GM21717 (cell line): ENCODE measurements at regions not wholly inside any gene's neighbourhood (a gene's known extent, or its start where the extent isn't known, plus 50 kb on each side); places are given as distances from the start of the nearest gene placed in this dataset.
"Not testable (repeated sequence)": the region's sequence is repeated elsewhere in the genome, so short reads cannot be mapped to it uniquely, and the experiment has no call there.

ENCODE experiments used
- ATAC-seq: cut with Tn5 transposase; IDR thresholded peaks from one replicate; pipeline ENCODE4 v1.9.1; 2021; ENCODE audit warnings: mild to moderate bottlenecking, moderate library complexity; ENCODE audit not compliant: unreplicated experiment

GRCh38 chr6:134420614-134421181 lies 102.8 kb upstream of the SGK1 start:
- no peak for ATAC-seq

DNA sequence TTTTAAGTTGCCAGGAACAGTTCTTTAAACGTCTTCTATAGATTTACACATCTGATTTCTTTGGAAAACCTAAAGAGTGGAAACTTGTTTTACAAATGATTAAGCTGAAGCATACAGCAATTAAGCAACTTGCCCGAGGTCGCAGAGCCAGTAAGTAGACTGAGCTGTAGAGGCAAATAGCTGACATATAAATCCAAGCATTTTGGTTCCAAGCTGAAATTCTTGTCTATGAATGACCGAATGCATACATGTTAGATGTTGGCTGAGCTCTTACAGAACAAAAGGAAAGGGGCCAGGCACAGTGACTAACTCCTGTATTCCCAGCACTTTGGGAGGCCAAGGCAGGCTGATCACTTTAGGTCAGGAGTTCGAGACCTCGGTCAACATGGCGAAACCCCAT lies 101.8 kb upstream of the SGK1 start:
- no peak for ATAC-seq

- no peak for ATAC-seq
Observed at GRCh38 chr6:134416418-134417154, 98.7 kb upstream of the SGK1 start.

DNA sequence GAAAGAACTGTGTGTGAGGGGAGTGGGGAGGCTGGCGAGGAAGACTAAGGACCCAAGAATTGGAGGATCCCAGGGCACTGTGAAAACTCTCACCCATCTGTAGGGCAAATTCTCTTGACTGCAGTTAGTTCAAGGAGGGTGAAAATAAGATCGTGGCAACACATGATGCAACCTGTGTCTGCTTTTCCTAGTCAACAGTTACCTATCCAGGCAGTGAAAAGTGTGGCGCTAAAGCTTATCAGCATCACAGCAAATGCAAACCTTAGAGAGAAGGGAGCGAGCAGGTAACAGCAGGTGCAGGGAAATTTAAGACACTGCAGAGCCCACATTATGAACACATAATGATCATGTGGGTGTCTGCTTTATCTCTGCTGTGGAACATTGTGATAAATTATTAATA lies 97.7 kb upstream of the SGK1 start:
- ATAC-seq: no peak

- no peak for ATAC-seq
Observed at GRCh38 chr6:134415194-134415593, 97.3 kb upstream of the SGK1 start.

- ATAC-seq: no peak
Observed at GRCh38 chr6:134414793-134415192, 96.9 kb upstream of the SGK1 start.

- no peak for ATAC-seq
Observed at GRCh38 chr6:134413241-134413643, 95.3 kb upstream of the SGK1 start.

DNA sequence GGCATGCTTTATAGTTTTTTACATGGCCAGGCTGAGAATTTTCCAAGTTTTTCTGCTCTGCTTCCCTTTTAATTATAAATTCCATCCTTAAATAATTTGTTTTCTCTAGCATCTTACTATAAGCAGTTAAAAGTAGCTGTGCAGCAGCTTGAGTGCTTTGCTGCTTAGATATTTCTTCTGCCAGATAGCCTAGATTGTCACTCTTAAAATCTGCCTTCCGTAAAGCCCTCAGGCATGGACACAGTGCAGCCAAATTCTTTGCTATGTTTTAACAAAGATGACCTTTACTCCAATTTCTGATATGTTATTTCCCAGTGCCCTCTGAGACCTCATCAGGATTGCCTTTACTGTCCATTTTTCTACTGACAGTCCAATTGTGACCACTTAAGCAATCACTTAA lies 92.6 kb upstream of the SGK1 start:
- no peak for ATAC-seq

- no peak for ATAC-seq
Observed at GRCh38 chr6:134407791-134408190, 89.9 kb upstream of the SGK1 start.

DNA sequence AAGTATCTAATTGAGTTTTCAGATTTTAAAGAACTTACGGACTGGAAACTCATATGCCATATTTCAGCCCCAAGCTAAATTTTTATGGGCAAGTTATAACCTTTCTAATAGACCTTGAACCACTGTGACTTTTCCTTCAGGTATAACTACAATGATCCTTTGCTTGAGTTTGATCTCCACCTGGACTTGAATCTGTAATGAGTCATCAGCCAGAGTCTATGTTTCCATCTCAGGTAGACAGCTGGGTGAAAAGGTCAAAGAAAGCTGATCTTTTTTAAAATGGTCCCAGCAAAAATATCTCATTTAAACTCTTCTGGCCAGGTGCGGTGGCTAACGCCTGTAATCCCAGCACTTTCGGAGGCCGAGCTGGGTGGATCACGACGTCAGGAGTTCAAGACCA lies 88.4 kb upstream of the SGK1 start:
- no peak for ATAC-seq

DNA sequence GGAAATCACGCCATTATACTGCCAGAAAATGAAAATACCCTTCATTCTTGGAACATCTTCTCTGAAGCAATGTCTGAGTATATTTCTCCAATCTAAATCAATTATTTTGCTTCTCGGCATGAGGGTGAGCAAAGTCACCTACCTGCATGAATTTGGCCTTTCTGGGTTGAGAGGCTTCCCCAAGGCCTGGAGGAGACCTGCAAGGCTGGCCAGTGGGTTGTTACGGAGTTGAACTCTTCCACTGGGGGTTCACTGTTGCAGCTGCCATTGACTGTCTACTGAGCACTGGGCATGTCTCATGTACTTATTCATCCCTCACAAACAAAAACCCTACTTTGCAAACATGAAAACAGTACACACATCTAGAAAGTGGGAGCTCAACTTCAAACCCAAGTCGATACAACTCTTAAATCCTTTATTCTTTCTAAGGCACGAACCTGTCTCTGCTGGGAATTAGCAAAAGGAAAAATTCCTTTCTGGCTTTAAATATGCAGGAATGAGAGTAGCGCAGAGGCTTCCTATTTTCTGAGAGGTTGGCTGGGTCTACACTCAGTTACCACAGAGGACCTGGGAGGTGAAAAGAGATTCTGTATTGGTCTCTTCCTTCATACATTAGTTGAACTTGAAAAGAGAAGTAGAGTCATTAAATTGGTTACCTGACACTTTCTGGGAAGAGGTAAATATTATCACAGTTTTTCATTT lies 87.6 kb upstream of the SGK1 start:
- no peak for ATAC-seq

DNA sequence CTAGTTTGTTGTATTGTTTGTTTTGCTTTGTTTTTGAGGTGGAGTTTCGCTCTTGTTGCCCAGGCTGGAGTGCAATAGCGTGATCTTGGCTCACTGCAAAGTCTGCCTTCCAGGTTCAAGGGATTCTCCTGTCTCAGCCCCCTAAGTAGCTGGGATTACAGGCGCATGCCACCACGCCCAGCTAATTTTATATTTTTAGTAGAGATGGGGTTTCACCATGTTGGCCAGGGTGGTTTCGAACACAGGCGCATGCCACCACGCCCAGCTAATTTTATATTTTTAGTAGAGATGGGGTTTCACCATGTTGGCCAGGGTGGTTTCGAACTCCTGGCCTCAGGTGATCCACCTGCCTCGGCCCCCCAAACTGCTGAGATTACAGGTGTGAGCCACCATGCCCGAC lies 85.4 kb upstream of the SGK1 start:
- ATAC-seq: not testable (repeated sequence)

DNA sequence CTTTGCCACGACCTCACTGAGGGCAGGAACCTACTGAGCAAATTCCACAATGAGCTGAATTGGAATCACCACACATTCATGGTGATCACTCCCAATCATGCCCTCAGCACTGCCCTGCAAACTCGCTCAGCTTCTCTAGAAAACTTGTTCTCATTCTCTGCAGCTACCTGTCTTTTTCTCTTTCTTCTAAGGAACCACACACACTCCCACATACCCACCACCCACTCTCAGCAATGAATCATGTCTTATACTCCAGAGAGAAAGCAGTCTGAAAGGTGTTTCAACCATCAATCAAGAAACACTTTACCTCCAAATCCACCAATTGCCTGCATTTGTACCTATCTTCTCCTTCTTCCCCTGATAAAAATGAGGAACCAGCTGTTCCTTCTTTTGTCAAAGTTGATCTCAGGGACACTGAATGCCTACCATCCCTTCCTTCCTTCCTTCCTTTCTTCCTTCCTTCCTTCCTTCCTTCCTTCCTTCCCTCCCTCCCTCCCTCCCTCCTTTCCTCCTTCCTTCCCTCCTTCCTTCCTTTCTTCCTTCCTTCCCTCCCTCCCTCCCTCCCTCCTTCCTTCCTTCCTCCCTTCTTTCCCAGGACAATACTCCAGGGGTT lies 84.6 kb upstream of the SGK1 start:
- no peak for ATAC-seq

GRCh38 chr6:134400941-134401340 lies 83.0 kb upstream of the SGK1 start:
- ATAC-seq: no peak

GRCh38 chr6:134398453-134398852 lies 80.5 kb upstream of the SGK1 start:
- peak; percentile 68 for ATAC-seq

GRCh38 chr6:134397676-134398075 lies 79.8 kb upstream of the SGK1 start:
- no peak for ATAC-seq

DNA sequence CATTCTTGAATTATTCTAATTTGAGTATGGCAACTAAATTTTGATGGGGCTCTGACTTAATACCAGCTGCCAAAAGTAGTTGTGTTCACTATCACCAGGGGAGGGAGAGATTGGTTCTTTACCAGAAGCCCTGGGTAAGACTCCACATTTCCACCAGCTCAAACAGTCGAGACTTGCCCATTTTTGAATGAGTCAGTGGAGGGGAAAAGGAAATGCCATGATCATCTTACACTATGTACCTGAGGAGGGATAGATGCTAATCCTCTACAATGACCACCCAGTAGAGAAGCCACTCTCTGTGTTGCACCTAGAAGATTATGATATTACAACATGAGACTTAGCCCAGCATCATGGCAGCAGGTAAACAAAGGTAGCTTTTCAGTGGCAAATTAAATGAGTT lies 77.0 kb upstream of the SGK1 start:
- no peak for ATAC-seq

GRCh38 chr6:134394208-134394607 lies 76.3 kb upstream of the SGK1 start:
- ATAC-seq: no peak

DNA sequence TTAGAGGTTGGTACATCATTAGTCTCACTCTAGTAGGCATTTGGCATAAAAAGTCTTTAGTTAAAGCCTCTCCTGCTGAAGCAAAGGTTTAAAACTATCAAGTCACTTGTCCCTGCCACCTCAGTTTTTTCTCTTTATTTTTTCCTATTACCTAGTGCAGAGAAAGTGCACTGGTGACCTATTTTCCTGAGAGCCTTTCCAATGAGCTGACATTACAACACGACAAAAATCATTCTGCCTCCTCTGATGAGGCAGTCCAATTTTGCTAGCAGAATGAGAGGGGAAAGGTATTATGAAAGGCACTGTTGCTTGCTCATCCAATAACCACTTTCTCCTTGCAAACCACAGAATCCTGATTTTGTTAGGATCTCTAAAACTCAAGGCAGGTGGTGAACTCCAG lies 73.3 kb upstream of the SGK1 start:
- ATAC-seq: no peak

GRCh38 chr6:134389658-134390057 lies 71.7 kb upstream of the SGK1 start:
- ATAC-seq: no peak

- ATAC-seq: no peak
Observed at GRCh38 chr6:134389129-134389528, 71.2 kb upstream of the SGK1 start.

DNA sequence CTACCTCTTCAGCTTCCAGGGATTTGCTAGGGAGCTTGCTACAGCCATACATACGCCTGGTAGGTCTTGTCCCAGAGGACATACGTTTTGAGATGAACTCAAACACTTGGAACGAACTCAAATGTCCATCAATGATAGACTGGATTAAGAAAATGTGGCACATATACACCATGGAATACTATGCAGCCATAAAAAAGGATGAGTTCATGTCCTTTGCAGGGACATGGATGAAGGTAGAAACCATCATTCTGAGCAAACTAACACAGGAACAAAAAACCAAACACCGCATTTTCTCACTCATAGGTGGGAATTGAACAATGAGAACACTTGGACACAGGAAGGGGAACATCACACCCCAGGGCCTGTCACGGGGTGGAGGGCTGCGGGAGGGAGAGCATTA lies 68.6 kb upstream of the SGK1 start:
- ATAC-seq: not testable (repeated sequence)
